Activated CD8-positive, alpha-beta memory T cell treated with anti-CD3 and anti-CD28 coated beads, Interleukin-2, amount 50 U/mL, for 1 hour (primary cell): ENCODE measurements at regions not wholly inside any gene's neighbourhood (a gene's known extent, or its start where the extent isn't known, plus 50 kb on each side); places are given as distances from the start of the nearest gene placed in this dataset.

Experiments used
- DNase-seq: peaks from one replicate; pipeline ENCODE4 v3.0.0-alpha.2; 2020; ENCODE audit errors: extremely low read depth

GRCh38 chr7:145645135-145645515 lies 471.5 kb upstream of the CNTNAP2 start:
- DNase-seq = no peak

- DNase-seq = no peak
Observed at GRCh38 chr7:145644426-145645134, 472.0 kb upstream of the CNTNAP2 start.

DNA sequence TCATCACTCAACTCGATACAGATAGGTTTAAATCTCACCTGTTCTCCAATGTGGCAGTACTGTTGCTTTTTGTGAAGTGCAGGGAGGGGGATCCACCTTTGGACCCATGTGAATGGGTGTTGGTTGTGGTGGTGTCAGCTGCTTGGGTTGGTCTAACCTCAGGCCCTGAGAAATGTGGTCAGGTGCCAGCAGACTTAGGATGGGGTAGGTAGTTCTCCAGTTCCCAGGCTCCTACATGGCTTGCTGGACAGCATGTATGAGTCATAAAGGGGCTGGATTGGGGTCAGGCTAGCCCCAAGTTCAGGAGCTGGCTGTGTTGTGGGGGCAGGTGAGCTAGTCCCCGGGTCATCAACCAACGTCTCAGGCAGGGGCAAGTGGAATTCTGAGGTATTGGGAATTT lies 472.6 kb upstream of the CNTNAP2 start:
- no peak for DNase-seq

DNA sequence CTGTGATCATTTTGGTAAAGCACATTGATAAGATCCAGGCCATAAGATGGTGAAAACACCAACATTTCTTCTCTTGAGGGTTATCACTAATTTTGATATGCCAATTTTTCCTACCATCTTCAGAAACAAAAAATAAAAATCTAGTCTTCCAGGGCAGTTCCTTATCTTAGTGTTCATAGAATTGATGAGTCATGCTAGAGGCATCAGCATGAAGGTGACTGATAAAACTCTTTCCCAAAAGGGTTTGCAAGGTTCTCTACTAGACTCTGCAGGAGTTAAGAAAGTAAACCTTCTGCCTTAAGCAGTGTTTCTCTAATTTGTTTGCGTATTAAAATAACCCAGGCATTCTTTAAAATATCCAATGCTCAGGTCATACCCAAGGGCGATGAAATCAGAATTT lies 483.1 kb upstream of the CNTNAP2 start:
- DNase-seq = no peak

- no peak for DNase-seq
Observed at GRCh38 chr7:145624618-145625017, 492.0 kb upstream of the CNTNAP2 start.

GRCh38 chr7:145605963-145606362 lies 510.6 kb upstream of the CNTNAP2 start:
- no peak for DNase-seq

DNA sequence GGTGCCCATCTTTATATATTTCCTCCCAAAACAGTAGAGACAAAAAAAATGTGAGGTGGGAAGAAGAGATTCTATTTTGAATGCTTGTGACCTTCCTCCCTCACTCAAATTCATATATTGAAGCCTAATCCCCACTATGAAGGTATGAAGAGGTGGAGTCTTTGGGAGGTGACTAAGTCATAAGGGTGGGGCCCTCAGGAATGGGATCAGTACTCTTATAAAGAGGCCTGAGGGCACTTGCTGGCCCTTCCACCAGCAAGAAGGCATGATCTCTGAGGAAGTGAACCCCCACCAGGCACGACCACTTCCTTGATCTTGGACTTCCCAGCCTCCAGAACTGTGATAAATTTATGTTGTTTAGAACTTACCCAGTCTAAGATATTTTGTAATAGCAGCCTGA lies 517.2 kb upstream of the CNTNAP2 start:
- no peak for DNase-seq

DNA sequence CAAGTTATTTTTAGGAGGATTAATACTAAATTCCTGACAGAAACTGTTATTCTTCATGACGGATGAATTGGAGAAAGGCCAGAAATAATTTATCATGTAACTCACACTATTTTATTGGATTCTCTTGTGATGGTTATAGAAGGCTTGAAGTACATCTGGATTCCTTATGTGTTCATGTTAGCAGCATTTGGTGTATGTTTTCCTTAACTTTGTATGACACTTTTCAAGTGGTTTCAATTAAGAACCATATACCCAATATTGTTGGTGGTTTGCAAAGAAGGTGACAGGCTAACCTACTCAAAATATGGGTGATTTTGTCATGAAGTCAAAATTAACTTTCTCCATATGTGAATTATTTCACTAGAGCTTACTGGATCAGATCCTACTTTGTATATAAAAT lies 532.2 kb upstream of the CNTNAP2 start:
- no peak for DNase-seq

DNA sequence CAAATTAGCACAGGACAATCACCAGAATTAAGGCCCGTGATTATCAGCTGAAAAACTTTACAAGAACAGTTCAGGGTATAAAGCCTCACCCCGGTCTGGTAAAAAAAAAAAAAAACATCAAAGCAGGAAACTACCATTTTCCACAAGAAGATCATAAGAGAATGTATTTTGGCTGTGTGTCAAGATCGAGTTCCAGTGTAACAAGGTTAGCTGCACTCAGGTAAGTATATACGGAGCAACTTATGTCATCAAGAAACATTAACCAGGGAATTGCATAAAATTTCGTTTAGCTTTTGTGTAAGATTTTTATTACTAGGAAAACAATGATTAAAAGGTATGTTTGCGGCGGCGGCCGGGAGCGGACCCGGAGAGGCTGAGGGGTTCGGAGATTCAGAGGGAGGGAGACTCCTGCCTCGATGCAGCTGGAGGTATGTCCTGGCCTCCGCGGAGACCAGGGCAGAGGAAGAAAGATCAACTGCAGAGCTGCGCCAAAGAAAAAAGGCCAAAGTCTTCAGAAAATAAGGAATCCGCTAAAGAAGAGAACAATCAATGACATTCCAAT lies 533.8 kb upstream of the CNTNAP2 start:
- DNase-seq = no peak

GRCh38 chr7:145557805-145558204 lies 558.8 kb upstream of the CNTNAP2 start:
- DNase-seq = no peak

DNA sequence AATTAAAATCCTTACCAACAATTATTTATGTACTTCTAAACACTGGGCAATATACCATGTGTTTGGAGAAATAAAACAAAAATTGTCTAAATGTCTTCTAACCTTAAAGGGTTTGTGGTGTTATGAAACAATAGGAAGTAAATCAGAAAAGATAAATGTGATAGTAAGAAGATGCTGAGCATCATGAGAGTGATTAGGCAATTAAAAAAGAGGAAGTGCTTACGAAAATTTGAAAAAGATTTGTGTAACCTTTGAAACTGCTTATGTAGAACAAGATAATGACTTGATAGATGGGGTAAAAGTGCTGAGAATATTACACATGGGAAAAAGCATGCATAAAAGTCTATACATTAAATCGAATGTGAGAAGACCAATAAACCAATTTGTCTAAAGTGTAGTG lies 573.4 kb upstream of the CNTNAP2 start:
- DNase-seq = no peak

- no peak for DNase-seq
Observed at GRCh38 chr7:145539910-145540309, 576.7 kb upstream of the CNTNAP2 start.

DNA sequence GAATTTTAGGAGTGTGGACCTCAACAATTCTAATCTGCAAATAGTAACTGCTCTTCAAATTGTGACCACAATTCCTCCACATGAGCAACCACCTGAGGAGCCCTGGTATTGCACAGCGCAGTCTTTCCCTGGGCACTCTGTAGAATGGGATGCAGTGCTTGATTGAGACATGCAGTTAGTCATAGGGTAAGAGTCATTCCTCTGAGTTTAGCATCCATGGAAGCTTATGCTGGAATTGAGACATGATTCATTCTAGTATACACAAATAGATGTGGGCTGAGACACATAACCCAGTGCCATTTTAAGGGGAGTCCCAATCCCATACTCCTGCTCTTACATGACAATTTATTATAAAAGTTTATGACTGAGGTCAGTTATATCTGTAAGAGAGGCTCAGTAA lies 582.3 kb upstream of the CNTNAP2 start:
- no peak for DNase-seq

- DNase-seq = no peak
Observed at GRCh38 chr7:145520284-145520683, 596.3 kb upstream of the CNTNAP2 start.

- no peak for DNase-seq
Observed at GRCh38 chr7:145511004-145511403, 605.6 kb upstream of the CNTNAP2 start.

GRCh38 chr7:145497911-145498525 lies 618.6 kb upstream of the CNTNAP2 start:
- DNase-seq = no peak

- DNase-seq = no peak
Observed at GRCh38 chr7:145490356-145490755, 626.2 kb upstream of the CNTNAP2 start.

- no peak for DNase-seq
Observed at GRCh38 chr7:145489609-145490008, 627.0 kb upstream of the CNTNAP2 start.

DNA sequence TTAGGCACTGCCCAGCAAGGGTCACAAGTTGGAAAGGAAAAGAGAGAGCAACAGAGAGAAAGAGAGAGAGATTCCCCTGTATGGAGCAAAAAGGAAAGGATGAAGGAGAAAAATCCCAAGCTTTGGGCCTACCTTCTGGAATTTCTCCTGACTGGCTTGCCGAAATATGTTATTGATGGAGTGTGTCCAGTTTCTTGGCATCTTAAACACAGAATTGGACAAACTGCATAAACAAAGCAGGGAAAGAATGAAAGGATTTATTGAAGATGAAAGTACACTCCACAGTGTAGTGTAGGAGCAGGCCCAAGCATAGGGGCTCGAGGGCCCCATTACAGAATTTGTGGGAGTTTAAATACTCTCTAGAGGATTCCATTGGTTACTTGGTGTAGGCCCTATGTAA lies 627.8 kb upstream of the CNTNAP2 start:
- no peak for DNase-seq

- DNase-seq = no peak
Observed at GRCh38 chr7:145481985-145482384, 634.6 kb upstream of the CNTNAP2 start.

GRCh38 chr7:145478541-145478940 lies 638.1 kb upstream of the CNTNAP2 start:
- DNase-seq = no peak

GRCh38 chr7:145474009-145474686 lies 638.3 kb upstream of the TPK1 start:
- no peak for DNase-seq

GRCh38 chr7:145471883-145472282 lies 636.0 kb upstream of the TPK1 start:
- no peak for DNase-seq
